Hematopoietic multipotent progenitor cell (in vitro differentiated cells): ENCODE measurements at regions not wholly inside any gene's neighbourhood (a gene's known extent, or its start where the extent isn't known, plus 50 kb on each side); places are given as distances from the start of the nearest gene placed in this dataset.
"Not testable (repeated sequence)": the region's sequence is repeated elsewhere in the genome, so short reads cannot be mapped to it uniquely, and the experiment has no call there.

ENCODE experiments used
- DNase-seq, 3 donors: peaks; one replicate each; pipeline ENCODE4 v3.0.0-alpha.2; 2011 to 2015; ENCODE audit warnings: low read depth in 2 of 3, low spot score in 2 of 3

- not testable (repeated sequence) for DNase-seq
These were observed 57.6 kb upstream of the BOLA1 start for GRCh38 chr1:149841597-149842238.

GRCh38 chr1:149842458-149843064 lies 56.8 kb upstream of the BOLA1 start:
- not testable (repeated sequence) for DNase-seq

GRCh38 chr1:149843431-149844041 lies 55.8 kb upstream of the BOLA1 start:
- peak in 1 of 3 donors; percentile 2 for DNase-seq

- peak in 1 of 3 donors; percentile 25 for DNase-seq
These were observed 55.3 kb upstream of the BOLA1 start for GRCh38 chr1:149844101-149844500.

GRCh38 chr1:149844650-149845255 lies 54.6 kb upstream of the BOLA1 start:
- no peak for DNase-seq

- DNase-seq, result no peak
These were observed 54.0 kb upstream of the BOLA1 start for GRCh38 chr1:149845416-149845815.

GRCh38 chr1:149846042-149846441 lies 53.3 kb upstream of the BOLA1 start:
- no peak for DNase-seq

- no peak for DNase-seq
These were observed 52.5 kb upstream of the BOLA1 start for GRCh38 chr1:149846593-149847466.

GRCh38 chr1:149848340-149849110 lies 50.8 kb upstream of the BOLA1 start:
- no peak for DNase-seq

- no peak for DNase-seq
These were observed 50.0 kb upstream of the BOLA1 start for GRCh38 chr1:149849111-149849946.
